Head of caudate nucleus (tissue), 42 donors: ENCODE measurements at regions not wholly inside any gene's neighbourhood (a gene's known extent, or its start where the extent isn't known, plus 50 kb on each side); places are given as distances from the start of the nearest gene placed in this dataset.

Experiments used
- DNase-seq, 42 donors: peaks; one replicate each; pipeline versions ENCODE4 v3.0.0 to v3.0.0-alpha.2; 2020 to 2021; ENCODE audit warnings: mixed read lengths in 7 of 42
- intact Hi-C: fragments of 100-400 bp; cut with DNase I; formaldehyde crosslinking; loops from one replicate; pipeline ENCODE4 v1.15.0; 2022

GRCh38 chr1:38340409-38340808 lies 293.8 kb upstream of the POU3F1 start:
- intact Hi-C loops, result no loop called here
- no peak for DNase-seq

- intact Hi-C loops, result no loop called here
- no peak for DNase-seq
These were observed 291.1 kb upstream of the POU3F1 start for GRCh38 chr1:38337711-38338110.

- intact Hi-C loops, result no loop called here
- no peak for DNase-seq
These were observed 290.4 kb upstream of the POU3F1 start for GRCh38 chr1:38336961-38337360.

DNA sequence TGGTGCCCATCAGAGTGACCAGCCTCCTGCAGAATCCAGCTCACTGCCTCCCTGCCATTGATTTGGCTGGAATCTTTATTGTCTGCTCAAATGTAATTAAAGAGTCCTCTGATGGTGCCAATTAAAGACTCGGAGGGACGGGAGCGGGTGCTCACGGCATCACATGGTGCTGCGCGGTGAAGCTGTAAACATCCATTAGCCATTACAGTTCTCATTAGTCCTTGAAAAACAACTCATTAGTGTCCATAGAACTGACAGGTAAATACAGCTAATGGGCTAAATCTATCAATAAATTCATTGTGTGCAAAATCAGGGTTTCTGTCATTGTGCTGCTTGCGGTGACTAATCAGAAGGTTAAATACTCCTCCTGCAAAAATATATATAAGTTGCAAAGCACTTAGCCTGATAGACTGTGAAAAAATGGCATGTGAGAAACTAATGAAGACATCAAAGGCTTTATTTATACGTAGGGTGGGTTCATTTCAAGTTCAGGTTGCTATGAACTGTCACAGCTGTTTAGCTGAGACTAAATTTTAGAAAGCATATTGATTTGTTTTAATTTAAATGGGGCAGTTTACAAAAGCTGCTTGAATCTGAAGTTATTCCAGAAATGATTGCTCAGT lies 289.8 kb upstream of the POU3F1 start:
- DNase-seq, result no peak

DNA sequence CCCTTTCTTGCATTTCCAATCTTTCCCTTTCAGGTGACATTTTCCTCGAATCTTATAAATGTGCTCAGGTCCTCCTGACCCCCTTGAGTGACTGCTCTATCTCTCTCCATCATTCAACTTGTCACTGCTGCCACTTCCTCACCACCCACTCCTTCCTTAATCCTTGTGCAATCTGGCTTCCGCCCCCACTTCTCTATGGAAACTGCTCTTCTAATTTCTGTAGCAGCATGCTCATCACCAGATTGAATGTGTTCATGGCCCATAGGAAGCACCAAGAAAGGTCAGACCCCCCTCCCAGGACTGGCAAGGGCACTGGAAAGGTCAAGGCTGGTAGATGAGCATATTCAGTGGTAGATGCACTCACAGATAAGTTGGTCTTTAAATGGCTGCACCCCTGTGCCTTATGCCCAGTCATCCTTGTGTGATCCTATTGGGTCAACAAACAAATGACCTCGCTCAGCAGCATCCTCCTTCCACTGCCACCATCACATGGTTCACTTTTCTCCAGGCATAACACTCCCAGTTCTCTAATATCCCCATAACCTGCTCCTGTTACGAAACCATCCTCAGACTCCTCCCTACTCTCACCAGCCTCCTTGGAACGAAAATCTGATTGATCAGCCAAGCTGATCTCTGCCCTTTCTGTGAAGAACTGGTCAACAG lies 288.5 kb upstream of the POU3F1 start:
- peak in 38 of 42 donors; percentile 26 to 87 (median 61) for DNase-seq

More for the DNA sequence above, 289.8 kb upstream of the POU3F1 start:
- intact Hi-C loops, result no loop called here

DNA sequence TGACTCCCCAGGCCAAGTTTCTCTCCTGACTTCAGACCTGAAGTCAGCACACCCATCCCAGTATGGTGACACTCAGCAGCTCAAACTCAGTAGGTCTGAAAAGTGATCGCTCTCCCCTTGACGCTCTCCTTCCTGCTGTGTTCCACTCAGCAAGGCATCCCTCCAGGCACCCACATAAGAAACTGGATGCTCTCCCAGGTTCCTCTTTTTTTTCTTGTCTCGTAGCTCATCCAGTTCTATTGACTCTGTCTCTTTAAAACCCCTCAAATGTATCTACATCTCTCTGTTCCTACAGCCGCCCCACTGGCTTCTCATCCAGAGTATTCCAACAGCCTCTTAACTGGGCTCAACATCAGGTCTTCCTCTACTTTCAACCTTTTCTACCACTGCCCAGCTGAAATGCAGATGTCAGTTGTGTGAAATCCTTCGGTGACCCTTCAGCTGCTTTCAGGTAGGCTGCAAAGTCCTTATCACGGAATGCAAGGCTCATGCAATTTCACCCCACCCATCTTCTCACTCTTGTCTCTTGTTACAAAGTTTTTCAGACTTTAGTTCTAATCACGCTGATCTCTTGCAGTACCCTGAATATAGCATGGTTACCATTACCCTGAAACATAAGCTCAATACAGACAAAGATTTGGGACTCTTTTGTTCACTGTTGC lies 286.2 kb upstream of the POU3F1 start:
- intact Hi-C loops, result no loop called here
- DNase-seq, result no peak

More for the DNA sequence above, 288.5 kb upstream of the POU3F1 start:
- intact Hi-C loops, result no loop called here

DNA sequence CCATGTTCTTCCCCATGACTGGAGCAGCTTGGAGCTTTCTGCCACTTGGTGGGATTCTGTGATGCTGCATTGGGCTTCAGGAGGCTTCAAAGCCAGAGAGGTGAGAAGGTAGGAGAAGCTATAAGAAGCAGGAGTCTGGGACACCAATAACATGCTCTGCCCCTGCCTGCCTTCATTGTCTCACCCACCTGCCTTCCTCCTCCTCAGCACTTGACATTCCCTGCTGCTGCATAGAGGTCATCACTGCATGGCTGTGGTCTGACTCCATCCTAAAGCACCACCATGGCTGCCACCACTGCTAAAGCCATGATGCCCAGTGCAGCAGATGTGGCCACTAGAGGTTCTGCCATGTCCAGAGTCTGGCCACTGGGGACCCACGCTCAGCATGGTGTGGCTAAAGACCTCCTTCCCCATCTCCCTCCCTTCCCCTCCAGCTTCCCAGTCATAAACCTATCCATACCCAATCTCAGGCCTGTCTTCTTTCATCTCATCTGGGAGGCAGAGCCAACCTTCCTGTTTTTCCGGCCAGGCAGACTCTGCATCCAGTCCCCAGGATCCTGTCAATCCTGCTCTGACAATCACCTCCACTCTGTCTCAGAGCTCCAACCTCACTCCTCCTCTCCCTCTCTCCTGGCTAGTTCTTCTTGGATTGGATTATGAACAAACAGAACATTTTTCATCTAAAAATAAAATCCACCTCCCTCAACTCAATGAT lies 285.1 kb upstream of the POU3F1 start:
- no peak for DNase-seq
- intact Hi-C loops, result no loop called here

- intact Hi-C loops, result no loop called here
- no peak for DNase-seq
These were observed 284.2 kb upstream of the POU3F1 start for GRCh38 chr1:38330799-38331198.

DNA sequence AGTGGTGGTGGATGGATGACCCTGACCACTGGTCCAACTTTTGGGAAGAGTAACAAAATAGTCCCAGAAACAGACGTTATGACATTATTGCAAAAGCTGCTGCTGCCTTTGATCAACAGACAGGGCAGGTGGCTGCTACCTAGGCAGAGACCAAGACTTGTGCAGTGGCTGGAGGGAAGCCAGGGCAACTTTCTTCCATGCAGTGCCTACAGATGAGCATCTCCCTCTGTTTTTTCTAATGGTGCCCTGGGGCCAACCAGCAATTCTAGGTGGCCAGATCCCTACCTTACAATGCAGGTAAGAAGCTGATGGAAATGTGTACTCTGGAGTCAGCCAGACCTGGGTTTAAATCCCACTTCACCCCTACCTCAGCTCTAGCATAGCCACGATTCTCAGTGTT lies 283.1 kb upstream of the POU3F1 start:
- intact Hi-C loops, result no loop called here
- DNase-seq, result no peak

- intact Hi-C loops, result no loop called here
- peak; percentile 32 to 94 (median 73) for DNase-seq
These were observed 281.9 kb upstream of the POU3F1 start for GRCh38 chr1:38328278-38329035.

- intact Hi-C loops, result no loop called here
- peak in 3 of 42 donors; percentile 19 to 60 (median 42) for DNase-seq
These were observed 281.0 kb upstream of the POU3F1 start for GRCh38 chr1:38327559-38327973.

DNA sequence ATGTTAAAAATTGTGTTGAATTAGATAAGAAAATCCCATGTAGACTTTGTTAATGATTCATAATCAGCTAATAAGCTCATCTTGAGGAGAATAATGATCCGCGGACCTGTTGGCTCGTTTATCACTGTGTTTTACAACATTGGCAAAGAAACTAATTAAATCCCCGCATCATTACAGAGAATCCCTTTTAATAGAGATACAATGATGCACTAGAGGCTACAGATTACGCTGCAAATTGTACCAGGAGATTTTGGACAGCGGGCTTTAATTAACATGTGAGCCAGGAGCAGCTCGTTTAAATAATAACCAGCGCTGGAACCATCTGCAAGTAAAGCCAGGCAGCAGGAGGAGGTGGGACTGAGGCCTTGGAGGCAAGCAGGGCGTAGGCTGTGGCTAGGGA lies 280.3 kb upstream of the POU3F1 start:
- intact Hi-C loops, result no loop called here
- DNase-seq, result no peak

- DNase-seq, result peak in 1 of 42 donors; percentile 32
- intact Hi-C loops, result no loop called here
These were observed 279.5 kb upstream of the POU3F1 start for GRCh38 chr1:38326135-38326534.

DNA sequence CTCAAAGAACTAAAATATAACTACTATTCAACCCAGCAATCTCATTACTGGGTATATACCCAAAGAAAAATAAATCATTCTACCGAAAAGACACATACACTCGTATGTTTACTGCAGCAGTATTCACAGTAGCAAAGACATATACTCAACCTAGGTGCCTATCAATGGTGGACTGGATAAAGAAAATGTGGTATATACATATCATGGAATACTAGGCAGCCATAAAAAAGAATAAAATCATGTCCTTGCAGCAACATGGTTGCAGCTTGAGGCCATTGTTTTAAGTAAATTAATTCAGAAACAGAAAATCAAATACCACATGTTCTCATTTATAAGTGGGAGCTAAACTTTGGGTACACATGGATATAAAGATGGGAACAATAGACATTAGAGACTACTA lies 266.2 kb upstream of the POU3F1 start:
- DNase-seq, result no peak
- intact Hi-C loops, result no loop called here

GRCh38 chr1:38310079-38310478 lies 263.5 kb upstream of the POU3F1 start:
- no peak for DNase-seq
- intact Hi-C loops, result no loop called here

GRCh38 chr1:38308780-38309179 lies 262.2 kb upstream of the POU3F1 start:
- DNase-seq, result no peak
- intact Hi-C loops, result no loop called here

- no peak for DNase-seq
- intact Hi-C loops, result no loop called here
These were observed 259.1 kb upstream of the POU3F1 start for GRCh38 chr1:38305666-38306065.

GRCh38 chr1:38303843-38304242 lies 257.2 kb upstream of the POU3F1 start:
- intact Hi-C loops, result no loop called here
- DNase-seq, result no peak

- DNase-seq, result peak in 8 of 42 donors; percentile 7 to 61 (median 17)
- intact Hi-C loops, result no loop called here
These were observed 254.4 kb upstream of the POU3F1 start for GRCh38 chr1:38301040-38301439.
